ENCODE measurements at regions not wholly inside any gene's neighbourhood (a gene's known extent, or its start where the extent isn't known, plus 50 kb on each side); places are given as distances from the start of the nearest gene placed in this dataset.

DNA sequence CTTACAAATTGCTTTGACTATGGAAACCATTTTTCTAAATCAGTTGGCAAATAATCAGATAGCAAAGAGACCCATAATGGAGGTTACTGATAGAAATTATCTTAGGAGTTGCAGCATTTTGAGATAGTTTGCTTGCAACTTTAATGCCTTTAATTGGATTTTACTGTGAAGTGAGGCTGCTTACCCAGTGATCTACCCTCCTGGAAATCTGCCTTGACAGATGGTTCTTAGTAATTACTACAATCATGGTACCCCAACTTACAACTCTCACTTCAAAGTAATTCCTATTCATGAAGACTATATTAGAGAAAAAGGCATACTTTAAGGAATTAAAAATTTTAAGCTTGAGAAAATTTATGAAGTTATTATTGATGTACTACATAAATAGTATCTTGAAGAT, 1288.6 kb upstream of the CDH2 start:
- no peak for TF ChIP-seq POLR2A (IDR thresholded peaks at IDR 0.05)
- TF ChIP-seq, protein P1, sequence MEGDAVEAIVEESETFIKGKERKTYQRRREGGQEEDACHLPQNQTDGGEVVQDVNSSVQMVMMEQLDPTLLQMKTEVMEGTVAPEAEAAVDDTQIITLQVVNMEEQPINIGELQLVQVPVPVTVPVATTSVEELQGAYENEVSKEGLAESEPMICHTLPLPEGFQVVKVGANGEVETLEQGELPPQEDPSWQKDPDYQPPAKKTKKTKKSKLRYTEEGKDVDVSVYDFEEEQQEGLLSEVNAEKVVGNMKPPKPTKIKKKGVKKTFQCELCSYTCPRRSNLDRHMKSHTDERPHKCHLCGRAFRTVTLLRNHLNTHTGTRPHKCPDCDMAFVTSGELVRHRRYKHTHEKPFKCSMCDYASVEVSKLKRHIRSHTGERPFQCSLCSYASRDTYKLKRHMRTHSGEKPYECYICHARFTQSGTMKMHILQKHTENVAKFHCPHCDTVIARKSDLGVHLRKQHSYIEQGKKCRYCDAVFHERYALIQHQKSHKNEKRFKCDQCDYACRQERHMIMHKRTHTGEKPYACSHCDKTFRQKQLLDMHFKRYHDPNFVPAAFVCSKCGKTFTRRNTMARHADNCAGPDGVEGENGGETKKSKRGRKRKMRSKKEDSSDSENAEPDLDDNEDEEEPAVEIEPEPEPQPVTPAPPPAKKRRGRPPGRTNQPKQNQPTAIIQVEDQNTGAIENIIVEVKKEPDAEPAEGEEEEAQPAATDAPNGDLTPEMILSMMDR (IDR thresholded peaks at IDR 0.05), result no peak
- no peak for TF ChIP-seq POLR2AphosphoS5 (IDR thresholded peaks at IDR 0.05)
